Endometrium (tissue), 2 donors: ENCODE measurements at regions not wholly inside any gene's neighbourhood (a gene's known extent, or its start where the extent isn't known, plus 50 kb on each side); places are given as distances from the start of the nearest gene placed in this dataset.
"Not testable (repeated sequence)": the region's sequence is repeated elsewhere in the genome, so short reads cannot be mapped to it uniquely, and the experiment has no call there.

ENCODE experiments used
- FAIRE-seq: peaks from 2 replicates; lab custom pipeline; 2012; peaks lifted over from hg19 to GRCh38; lab: Jason Lieb, UNC
- donor health status: control.
- donor health status: control.

DNA sequence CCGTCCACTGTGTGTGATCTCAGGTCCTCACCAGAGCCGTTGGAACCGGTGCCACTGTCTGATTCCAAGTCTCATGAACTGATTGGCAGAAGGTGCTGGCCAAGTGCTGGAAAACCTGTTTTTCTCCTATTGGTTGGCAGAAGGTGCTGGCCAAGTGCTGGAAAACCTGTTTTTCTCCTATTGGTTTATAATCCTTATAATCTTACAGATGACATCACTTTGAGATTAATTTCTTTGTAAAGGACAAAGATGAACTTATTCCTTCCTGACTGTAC, 1106.3 kb downstream of the BRD1 start:
- FAIRE-seq = no peak

DNA sequence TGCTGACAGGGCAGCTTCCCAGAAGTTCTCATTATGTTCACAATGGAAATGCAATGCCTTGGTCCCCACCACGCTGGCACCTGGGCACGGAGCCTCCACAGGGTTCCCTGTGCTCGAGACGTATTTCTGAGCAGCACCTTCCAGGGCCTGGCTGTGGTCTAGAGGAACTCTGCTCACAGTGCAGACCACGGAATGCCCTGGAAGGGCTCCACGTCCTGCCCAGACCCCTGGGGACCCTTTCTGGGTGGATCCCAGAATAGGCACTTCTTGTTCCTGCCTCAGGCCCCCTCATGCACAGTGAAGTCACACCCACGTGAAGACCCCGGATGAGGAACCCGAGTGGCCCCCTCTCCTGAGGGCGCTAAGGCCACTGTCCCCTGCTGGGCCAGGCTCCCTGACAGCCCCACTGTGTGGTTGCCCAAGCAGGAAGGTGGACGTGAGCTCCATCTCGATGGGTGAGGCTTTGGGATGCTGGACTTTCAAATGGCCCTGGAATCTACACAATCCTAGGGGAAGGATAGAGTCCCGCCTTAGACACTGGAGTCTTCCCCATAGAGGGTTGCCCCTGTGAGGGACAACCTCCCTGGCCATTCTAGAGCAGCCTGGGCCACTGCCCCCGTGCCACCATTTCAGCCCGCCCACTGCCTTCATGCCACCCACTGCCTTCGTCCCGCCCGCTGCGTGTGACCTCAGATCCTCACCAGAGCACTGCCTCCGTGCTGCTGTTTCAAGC, 1106.8 kb downstream of the BRD1 start:
- no peak for FAIRE-seq

DNA sequence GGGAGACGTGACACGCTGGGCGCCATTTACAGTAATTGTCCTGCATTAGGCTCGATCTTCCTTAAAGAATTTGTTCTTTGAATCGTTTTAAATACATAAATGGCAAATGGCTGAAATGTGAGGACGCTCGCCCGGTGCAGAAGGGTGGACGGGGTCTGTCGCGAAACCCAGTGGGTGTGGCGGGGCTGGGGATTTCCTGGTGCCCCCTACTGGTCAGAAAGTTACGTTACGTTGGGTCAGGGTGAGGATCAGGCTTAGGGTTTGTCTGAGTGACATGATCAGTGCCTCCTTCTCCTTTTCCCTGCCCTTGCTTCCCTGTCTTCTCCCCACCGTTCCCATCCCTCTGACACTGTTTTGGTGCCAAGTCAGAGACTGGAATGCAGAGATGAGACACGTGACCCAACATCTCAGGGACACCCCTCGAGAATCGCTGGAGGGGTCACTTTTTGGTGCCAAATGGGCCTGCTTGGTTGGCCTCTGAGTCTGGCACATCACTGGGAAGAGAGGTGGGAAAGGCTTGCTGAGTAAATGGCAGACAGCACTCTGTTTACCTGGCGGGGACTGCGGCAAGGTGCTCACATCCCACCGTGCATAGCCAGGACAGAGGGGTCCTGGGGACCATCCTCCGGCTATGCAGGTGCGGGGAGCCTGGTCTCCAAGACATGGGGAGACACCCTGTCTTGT, 1107.6 kb downstream of the BRD1 start:
- no peak for FAIRE-seq

DNA sequence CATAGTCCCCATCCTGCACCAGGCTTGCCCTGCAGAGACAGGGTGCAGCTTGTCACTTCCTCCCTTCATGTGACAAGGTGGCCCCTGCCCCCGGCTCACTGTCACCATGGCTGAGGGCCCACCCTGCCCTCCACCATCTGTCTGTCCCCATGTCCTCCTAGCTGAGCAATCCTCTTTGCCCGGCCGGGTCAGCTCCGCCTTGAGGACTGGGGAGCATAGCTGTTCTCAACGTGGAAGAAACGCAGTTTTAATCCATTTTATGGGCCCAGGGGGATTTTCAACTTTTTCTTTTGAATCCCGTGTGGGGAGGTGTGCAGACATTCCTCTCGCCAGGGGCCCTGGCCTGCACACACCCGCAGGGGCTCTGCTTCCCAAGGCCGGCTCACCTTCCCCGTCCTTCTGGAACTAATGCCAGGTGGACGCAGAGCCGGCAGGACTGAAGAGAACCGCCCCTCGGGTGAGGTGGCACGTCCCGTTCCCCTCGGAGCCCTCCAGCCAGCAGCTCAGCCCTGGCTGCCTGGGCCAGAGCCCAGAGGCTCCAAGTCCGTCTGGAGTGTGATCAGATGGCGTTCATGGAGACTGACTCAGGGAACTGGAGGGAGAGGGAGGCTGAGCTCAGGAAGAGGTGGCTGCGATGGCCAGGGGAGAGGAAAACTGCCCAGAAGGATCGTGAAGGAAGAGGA, 1108.7 kb downstream of the BRD1 start:
- FAIRE-seq = no peak

- FAIRE-seq = no peak
These were observed 1109.5 kb downstream of the BRD1 start for GRCh38 chr22:48717883-48718817.

- no peak for FAIRE-seq
These were observed 1110.4 kb downstream of the BRD1 start for GRCh38 chr22:48717076-48717810.

DNA sequence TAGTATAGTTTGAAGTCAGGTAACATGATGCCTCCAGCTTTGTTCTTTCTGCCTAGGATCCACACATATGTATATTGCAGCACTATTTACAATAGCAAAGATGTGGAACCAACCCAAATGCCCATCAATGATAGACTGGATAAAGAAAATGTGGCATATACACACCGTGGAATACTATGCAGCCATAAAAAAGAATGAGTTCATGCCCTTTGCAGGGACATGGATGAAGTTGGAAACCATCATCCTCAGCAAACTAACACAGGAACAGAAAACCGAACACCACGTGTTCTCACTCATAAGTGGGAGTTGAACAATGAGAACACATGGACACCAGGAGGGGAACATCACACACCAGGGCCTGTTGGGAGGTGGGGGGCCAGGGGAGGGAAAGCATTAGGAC, 1111.5 kb downstream of the BRD1 start:
- FAIRE-seq = not testable (repeated sequence)

- FAIRE-seq = no peak
These were observed 1112.2 kb downstream of the BRD1 start for GRCh38 chr22:48715511-48715910.

DNA sequence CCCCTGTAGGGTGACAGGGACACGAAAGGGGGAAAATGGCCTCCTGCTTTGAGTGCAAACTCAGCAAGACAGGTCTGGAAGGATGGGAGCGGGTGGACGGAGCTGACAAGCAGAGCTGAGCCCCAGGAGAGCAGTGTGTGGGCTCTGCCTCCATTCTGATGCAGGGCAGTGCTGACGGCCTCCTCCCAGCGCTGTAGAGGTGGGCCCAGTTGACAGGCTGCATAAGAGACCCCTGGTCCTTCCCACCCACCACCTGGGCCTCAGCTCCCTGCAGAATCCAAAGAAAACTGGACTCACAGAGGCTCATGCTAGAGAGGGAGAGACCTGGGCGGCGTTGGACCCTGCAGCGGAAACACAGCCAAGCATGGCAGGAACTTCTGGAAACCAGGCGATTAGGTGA, 1113.4 kb downstream of the BRD1 start:
- FAIRE-seq = no peak

DNA sequence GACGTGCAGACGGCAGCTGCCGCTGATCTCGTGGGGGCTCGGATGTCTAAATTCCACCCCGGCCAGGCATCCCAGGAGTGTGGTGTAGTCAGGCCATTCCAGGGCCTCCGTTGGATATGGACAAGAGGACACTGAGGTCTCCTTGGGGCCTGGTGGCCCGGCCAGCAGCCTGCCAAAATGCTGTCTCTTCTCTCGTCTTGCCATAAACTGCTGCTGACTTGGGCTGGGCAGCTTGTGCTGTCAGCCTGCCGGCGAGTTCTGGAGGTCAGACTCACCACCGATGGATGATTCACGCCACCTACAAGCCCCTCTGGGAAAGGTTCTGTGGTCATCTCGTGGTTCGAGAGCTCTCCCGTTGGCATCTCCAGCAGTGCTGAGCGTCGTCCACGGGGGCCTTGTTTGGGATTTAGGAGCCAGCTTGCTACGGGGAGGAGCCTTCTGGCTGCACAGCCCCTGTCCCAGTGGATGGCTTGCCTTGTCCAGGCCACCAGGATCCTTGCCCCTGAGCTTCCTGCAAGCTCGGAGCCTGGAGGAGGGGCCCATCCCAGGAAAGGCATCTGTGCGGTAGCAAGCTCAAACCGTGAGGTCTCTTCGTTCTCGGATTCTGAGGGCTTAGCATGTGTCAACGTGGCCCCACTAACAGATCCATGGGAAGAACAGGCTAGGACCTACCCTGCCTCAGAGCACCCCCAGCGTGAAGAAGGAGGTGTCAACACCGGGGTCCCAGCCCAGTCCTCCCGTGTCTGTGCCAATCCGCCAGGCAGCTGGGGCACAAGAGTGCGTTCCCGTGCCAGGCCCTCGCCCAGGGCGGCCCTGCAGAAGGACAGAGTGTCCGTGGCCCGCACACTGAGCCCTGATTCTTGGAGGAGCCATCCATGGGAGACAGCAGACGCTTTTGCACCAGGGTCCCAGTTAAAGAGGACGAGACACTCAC, 1114.1 kb downstream of the BRD1 start:
- FAIRE-seq = no peak

- no peak for FAIRE-seq
These were observed 1115.0 kb downstream of the BRD1 start for GRCh38 chr22:48712558-48713271.

DNA sequence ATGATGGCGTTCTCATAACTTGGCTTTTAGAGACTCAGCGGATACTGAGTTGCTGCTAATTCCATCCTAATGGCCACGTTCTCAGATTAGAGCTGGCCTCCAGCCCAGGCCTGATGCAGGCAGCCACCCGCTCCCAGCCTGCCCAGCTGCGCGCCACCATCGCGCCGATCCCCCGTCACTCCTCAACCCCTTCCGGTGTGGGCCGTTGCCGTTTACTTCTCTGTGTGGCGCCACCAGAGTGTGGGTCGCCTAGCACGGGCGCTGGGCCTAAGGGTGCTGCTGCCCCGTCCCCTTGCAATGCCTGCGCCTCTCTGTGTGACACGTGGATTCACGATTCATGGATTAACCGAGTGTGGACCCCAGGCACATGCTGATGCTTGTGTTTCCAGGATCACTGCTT, 1116.0 kb downstream of the BRD1 start:
- FAIRE-seq = no peak

GRCh38 chr22:48711031-48711431, 1116.6 kb downstream of the BRD1 start:
- FAIRE-seq = no peak

DNA sequence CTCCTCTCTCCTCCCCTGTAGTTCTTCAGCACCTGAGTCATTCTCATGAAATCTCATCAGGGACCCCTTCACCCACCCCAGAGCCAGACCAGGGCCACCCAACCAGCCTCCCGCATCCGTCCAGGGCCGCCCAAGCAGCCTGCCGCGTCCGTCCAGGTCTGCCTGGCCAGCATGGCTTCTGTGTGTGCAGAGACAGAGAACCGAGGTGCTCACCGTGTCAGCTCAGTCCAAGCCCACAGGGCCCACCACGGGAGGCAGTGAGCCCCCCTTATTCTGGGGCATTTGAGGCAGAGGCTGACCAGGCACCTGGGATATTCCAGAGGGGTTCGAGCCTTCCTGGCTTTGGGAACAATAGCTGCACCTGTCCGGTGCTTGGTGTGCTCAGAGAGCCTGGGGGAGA, 1117.3 kb downstream of the BRD1 start:
- no peak for FAIRE-seq

- FAIRE-seq = no peak
These were observed 1117.7 kb downstream of the BRD1 start for GRCh38 chr22:48709976-48710375.

- FAIRE-seq = no peak
These were observed 1118.2 kb downstream of the BRD1 start for GRCh38 chr22:48709453-48709852.

- FAIRE-seq = no peak
These were observed 1119.0 kb downstream of the BRD1 start for GRCh38 chr22:48708558-48709245.

GRCh38 chr22:48707763-48708557, 1119.7 kb downstream of the BRD1 start:
- no peak for FAIRE-seq
